Choroid plexus epithelial cell (primary cell): ENCODE measurements at regions not wholly inside any gene's neighbourhood (a gene's known extent, or its start where the extent isn't known, plus 50 kb on each side); places are given as distances from the start of the nearest gene placed in this dataset.
"Not testable (repeated sequence)": the region's sequence is repeated elsewhere in the genome, so short reads cannot be mapped to it uniquely, and the experiment has no call there.

Experiments used
- DNase-seq: peaks from one replicate; pipeline ENCODE4 v3.0.0-alpha.2; 2010; ENCODE audit warnings: low read depth
- H3K4me3 ChIP-seq: 2 replicates; pipeline ENCODE4 v1.5.1; 2011; ENCODE audit warnings: low read depth, mild to moderate bottlenecking, control low read depth, low read length, moderate library complexity
- TF ChIP-seq, protein P1 (sequence below): conservative IDR thresholded peaks from 2 replicates; pipeline ENCODE4 v1.5.1; 2011; ENCODE audit warnings: low read depth, mild to moderate bottlenecking, control low read depth, inconsistent platforms, low read length, moderate library complexity

DNA sequence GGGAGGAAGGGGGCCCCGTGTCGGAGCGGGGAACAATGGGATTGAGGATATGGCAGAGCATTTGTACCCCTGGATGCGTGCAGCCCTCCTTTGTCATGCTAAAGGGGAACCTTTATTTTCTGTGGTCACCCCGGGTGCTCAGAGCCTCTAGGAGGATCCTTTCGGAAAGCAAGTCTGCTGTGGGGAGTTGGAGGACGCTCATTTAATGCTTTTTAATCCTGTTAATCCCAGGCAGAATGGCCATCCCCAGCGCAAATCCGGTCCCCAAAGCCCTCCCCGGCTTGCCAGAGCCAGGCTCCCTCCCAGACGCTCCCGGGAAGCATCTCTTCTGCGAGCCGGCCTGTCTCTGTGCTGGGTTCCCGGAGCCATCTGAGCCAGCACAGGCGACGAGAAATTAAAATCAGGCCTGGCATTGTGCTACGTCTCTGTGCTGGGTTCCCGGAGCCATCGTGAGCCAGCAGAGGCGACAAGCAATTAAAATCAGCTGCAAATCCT is 113.2 kb upstream of the PPP2R3B start:
- no peak overlapping the region for H3K4me3 ChIP-seq
- no peak for DNase-seq
- TF ChIP-seq, protein P1, sequence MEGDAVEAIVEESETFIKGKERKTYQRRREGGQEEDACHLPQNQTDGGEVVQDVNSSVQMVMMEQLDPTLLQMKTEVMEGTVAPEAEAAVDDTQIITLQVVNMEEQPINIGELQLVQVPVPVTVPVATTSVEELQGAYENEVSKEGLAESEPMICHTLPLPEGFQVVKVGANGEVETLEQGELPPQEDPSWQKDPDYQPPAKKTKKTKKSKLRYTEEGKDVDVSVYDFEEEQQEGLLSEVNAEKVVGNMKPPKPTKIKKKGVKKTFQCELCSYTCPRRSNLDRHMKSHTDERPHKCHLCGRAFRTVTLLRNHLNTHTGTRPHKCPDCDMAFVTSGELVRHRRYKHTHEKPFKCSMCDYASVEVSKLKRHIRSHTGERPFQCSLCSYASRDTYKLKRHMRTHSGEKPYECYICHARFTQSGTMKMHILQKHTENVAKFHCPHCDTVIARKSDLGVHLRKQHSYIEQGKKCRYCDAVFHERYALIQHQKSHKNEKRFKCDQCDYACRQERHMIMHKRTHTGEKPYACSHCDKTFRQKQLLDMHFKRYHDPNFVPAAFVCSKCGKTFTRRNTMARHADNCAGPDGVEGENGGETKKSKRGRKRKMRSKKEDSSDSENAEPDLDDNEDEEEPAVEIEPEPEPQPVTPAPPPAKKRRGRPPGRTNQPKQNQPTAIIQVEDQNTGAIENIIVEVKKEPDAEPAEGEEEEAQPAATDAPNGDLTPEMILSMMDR: no peak

DNA sequence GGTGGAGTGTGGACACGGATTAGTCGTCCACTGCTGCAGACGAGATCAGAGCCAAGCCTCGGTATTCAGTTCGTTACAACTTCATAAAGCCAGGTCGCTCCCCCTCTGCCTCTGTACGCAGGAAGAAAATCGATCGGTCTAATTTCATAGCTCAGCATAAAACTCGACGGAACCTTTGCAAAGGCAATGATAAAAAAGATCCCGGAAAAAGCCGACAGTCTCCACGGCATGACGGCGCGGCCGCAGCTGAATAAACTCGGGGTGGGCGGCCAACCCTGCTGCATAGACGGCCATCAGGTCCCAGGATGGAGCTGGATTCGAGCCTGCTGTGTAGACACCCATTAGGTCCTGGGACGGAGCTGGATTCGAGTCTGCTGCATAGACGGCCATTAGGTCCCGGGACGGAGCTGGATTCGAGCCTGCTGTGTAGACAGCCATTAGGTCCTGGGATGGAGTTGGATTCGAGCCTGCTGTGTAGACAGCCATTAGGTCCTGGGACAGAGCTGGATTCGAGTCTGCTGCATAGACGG is 113.8 kb upstream of the PPP2R3B start:
- H3K4me3 ChIP-seq: no peak overlapping the region
- TF ChIP-seq, protein P1: no peak
- DNase-seq: no peak

DNA sequence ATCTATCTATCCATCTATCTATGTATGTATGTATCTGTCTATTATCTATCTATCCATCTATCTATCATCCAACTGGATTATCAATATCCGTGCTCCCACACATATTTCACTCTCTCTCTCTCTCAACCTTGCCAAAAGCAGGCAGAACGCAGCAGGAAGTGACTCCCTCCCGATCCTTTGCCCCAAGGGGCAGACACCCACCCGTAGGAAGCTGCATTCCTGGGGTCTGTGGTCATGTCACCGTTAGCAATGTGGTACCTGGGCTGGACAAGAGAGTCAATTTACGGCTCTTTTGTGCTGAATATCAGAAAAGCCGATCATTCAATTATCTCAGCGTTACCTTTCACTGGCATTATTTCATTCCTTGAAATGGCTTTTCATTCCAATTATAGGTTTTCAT is 119.6 kb upstream of the PPP2R3B start:
- no peak for DNase-seq
- H3K4me3 ChIP-seq: no peak overlapping the region
- TF ChIP-seq, protein P1: no peak

DNA sequence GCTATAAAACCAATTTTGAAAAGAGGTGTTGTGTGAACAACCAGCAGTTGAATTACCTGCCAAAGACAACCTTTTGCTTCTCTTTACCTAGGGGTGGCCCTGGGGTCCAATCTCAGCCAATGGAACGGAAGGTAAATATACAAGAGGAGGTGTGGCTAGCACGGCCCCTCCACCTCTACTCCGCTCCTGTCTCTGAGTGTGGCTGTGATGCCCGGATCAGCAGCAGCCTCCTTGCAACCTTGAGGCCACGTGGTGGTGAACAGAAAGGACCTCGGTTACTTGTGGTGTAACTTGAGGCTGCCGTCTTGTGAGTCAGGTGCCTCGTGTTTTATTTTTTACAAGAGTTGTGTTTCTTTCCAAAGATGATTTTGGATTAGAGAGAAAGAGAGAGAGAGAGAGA is 121.5 kb upstream of the PPP2R3B start:
- H3K4me3 ChIP-seq: no peak overlapping the region
- DNase-seq: no peak
- TF ChIP-seq, protein P1: no peak

DNA sequence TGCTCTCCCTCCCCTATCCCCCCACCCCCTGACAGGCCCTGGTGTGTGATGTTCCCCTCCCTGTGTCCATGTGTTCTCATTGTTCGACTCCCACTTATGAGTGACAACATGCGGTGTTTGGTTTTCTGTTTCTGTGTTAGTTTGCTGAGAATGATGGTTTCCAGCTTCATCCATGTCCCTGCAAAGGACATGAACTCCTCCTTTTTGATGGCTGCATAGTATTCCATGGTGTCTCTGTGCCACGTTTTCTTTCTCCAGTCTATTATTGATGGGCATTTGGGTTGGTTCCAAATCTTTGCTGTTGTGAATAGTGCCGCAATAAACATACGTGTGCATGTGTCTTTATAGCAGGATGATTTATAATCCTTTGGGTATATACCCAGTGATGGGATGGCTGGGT is 121.8 kb upstream of the SHOX start:
- not testable (repeated sequence) for DNase-seq, H3K4me3 ChIP-seq

DNA sequence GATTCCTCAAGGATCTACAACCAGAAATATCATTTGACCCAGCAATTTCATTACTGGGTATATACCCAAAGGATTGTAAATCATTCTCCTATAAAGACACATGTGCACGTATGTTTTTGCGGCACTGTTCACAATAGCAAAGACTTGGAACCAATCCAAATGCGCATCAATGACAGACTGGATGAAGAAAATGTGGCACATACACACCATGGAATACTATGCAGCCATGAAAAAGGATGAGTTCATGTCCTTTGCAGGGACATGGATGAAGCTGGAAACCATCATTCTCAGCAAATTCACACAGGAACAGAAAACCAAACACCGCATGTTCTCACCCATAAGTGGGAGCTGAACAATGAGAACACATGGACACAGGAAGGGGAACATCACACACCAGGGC is 119.5 kb upstream of the SHOX start:
- H3K4me3 ChIP-seq: not testable (repeated sequence)

DNA sequence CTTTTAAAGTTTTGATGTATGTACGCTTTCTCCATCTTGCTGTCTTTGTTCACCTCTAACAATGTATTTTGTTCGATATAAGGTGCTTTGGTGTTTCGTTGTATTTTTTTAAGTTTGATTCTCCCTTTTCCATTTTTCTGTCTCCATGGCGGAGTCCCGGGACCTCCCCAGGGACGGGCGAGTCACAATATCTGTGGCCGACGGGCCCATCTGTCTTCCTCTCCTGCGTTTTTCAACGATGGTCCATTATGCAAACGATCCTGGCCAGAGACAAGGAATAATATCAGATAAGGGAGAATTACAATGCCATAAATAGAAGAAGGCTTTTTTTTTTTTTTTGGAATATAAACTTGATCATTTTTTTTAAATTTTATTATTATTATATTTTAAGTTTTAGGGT is 112.3 kb upstream of the SHOX start:
- H3K4me3 ChIP-seq: no peak overlapping the region
- DNase-seq: no peak
- TF ChIP-seq, protein P1: no peak

More for the DNA sequence above, 119.5 kb upstream of the SHOX start:
- DNase-seq: not testable (repeated sequence)

DNA sequence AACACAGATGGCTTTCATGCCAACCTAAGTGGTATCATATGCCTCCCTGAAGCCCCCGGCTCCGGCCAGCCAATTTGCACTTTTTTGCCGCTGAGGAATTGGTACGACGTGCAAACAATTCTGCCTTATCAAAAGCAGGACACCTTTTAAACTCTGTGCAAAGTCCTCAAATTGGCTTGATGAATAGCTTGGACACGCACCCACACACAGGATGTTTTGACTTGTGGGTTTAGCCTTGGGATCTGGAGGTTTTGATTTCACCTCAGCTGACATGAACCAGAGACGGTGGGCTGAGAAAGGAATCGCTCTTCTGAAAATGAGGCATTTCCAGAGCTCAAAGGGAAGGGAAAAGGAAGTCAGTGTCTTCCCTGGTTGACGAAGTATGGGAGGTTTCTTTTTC is 110.8 kb upstream of the SHOX start:
- H3K4me3 ChIP-seq: no peak overlapping the region
- TF ChIP-seq, protein P1: no peak
- DNase-seq: no peak
